ENCODE measurements at regions not wholly inside any gene's neighbourhood (a gene's known extent, or its start where the extent isn't known, plus 50 kb on each side); places are given as distances from the start of the nearest gene placed in this dataset.

DNA sequence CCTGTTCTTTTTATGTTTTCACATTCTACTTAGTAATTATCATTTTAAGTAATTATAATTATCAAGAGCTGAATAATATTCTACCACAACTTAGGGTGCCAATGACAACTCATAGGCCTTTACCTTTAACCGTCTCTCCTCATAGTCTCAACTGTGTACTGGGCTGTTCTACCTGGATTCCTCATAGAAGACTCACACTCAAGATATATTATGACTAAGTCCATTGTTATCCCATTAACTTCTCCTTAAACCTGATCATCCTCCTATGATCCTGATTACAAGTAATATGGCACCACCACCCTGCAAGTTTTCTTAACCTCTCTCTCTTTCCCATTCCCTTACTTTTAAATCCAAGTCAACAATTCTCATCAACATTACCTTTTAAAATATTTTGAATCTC lies 285.9 kb upstream of the VEPH1 start:
- TF ChIP-seq, protein P1, sequence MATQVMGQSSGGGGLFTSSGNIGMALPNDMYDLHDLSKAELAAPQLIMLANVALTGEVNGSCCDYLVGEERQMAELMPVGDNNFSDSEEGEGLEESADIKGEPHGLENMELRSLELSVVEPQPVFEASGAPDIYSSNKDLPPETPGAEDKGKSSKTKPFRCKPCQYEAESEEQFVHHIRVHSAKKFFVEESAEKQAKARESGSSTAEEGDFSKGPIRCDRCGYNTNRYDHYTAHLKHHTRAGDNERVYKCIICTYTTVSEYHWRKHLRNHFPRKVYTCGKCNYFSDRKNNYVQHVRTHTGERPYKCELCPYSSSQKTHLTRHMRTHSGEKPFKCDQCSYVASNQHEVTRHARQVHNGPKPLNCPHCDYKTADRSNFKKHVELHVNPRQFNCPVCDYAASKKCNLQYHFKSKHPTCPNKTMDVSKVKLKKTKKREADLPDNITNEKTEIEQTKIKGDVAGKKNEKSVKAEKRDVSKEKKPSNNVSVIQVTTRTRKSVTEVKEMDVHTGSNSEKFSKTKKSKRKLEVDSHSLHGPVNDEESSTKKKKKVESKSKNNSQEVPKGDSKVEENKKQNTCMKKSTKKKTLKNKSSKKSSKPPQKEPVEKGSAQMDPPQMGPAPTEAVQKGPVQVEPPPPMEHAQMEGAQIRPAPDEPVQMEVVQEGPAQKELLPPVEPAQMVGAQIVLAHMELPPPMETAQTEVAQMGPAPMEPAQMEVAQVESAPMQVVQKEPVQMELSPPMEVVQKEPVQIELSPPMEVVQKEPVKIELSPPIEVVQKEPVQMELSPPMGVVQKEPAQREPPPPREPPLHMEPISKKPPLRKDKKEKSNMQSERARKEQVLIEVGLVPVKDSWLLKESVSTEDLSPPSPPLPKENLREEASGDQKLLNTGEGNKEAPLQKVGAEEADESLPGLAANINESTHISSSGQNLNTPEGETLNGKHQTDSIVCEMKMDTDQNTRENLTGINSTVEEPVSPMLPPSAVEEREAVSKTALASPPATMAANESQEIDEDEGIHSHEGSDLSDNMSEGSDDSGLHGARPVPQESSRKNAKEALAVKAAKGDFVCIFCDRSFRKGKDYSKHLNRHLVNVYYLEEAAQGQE (IDR thresholded peaks at IDR 0.05; ENCODE audit: insufficient replicate concordance, low read depth) = no peak
- TF ChIP-seq, protein P2, sequence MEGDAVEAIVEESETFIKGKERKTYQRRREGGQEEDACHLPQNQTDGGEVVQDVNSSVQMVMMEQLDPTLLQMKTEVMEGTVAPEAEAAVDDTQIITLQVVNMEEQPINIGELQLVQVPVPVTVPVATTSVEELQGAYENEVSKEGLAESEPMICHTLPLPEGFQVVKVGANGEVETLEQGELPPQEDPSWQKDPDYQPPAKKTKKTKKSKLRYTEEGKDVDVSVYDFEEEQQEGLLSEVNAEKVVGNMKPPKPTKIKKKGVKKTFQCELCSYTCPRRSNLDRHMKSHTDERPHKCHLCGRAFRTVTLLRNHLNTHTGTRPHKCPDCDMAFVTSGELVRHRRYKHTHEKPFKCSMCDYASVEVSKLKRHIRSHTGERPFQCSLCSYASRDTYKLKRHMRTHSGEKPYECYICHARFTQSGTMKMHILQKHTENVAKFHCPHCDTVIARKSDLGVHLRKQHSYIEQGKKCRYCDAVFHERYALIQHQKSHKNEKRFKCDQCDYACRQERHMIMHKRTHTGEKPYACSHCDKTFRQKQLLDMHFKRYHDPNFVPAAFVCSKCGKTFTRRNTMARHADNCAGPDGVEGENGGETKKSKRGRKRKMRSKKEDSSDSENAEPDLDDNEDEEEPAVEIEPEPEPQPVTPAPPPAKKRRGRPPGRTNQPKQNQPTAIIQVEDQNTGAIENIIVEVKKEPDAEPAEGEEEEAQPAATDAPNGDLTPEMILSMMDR (IDR thresholded peaks at IDR 0.05; ENCODE audit: insufficient read depth, low read length) = no peak

Data from HL-60 (cell line).